Activated CD8-positive, alpha-beta memory T cell treated with anti-CD3 and anti-CD28 coated beads for 1 hour (primary cell): ENCODE measurements at regions not wholly inside any gene's neighbourhood (a gene's known extent, or its start where the extent isn't known, plus 50 kb on each side); places are given as distances from the start of the nearest gene placed in this dataset.
"Not testable (repeated sequence)": the region's sequence is repeated elsewhere in the genome, so short reads cannot be mapped to it uniquely, and the experiment has no call there.

ENCODE experiments used
- DNase-seq, 2 donors: peaks; one replicate each; pipeline ENCODE4 v3.0.0-alpha.2; 2020; ENCODE audit warnings: low read depth in 1 of 2; ENCODE audit errors: extremely low read depth in 1 of 2

DNA sequence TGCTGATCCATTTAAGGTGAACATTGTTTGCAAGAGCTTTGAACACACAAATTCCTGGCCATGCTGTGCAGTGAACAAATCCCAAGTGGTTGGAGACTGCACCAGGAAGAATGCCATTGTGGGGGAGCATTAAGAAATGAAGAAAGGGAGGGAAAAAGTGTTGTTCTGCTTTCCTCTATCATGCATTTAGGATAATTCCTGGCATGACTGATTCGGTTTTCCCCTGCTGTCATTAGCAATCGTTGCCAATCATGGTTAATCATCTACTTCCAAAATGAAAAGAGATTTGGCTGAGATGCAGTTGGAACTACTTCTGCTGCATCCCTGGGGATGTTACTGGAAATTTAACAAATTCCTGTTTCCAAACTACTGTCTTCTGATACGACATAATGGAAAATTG, 73.7 kb upstream of the ZPLD1 start:
- no peak for DNase-seq

DNA sequence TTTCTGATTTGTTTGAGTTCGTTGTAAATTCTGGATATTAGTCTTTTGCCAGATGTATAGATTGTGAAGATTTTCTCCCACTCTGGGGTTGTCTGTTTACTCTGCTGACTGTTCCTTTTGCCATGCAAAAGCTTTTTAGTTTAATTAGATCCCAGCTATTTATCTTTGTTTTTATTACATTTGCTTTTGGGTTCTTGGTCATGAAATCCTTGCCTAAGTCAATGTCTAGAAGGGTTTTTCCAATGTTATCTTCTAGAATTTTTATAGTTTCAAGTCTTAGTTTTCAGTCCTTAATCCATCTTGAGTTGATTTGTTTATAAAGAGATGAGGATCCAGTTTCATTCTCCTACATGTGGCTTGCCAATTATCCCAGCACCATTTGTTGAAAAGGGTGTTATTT, 68.7 kb upstream of the ZPLD1 start:
- DNase-seq: not testable (repeated sequence)

GRCh38 chr3:102374863-102375634, 59.8 kb upstream of the ZPLD1 start:
- DNase-seq: no peak

DNA sequence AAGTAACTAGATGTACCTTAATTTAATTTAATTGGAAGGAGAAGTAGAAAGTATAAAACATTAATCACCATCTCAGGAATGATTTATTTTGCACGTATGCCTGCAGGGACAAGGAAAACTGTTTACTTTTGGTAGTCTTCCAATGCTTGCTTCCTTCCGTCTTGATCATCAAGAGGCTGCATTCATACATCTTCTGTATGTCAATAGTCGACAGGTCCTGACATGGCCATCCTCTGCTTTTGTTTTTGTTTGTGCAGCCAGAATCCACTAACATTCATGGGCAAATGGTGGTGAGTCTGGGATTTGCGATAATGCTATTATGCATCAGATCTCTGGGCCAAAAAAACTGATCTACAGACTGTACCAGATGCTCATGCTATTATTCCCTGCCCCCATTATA, 56.6 kb upstream of the ZPLD1 start:
- no peak for DNase-seq

DNA sequence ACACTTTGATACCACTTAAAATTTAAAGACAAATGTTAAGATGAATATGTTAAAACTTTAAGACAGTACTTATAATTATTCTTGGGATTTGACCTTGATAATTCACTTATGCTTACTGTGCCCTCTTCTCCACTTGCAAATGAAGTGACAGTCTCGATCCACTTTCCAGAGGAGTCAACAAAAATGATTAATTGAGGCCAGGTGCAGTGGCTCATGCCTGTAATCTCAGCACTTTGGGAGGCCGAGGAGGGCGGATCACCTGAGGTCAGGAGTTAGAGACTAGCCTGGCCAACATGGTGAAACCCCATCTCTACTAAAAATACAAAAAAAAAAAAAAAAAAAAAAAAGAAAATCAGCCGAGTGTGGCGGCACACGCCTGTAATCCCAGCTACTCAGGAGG, 52.6 kb upstream of the ZPLD1 start:
- not testable (repeated sequence) for DNase-seq
